ENCODE measurements at regions not wholly inside any gene's neighbourhood (a gene's known extent, or its start where the extent isn't known, plus 50 kb on each side); places are given as distances from the start of the nearest gene placed in this dataset.

GRCh38 chr2:116935097-116935814, 879.2 kb upstream of the DDX18 start:
- H4K20me1 ChIP-seq: no peaks in the 10 kb centered on the region
- H3K4me3 ChIP-seq: no peak overlapping the region
- no peak for TF ChIP-seq Cebpa-rat (IDR thresholded peaks at IDR 0.05)
- H3K36me3 ChIP-seq: no peaks in the 10 kb centered on the region
- H3K27ac ChIP-seq: no peak overlapping the region
- no peak overlapping the region for H3K9ac ChIP-seq
- no peak overlapping the region for H3K4me2 ChIP-seq
- no peaks in the 10 kb centered on the region for H3K27me3 ChIP-seq
- no peaks in the 10 kb centered on the region for H3K4me1 ChIP-seq
- H3K9me3 ChIP-seq (replicated peaks in 1 of 11): no peaks in the 10 kb centered on the region

DNA sequence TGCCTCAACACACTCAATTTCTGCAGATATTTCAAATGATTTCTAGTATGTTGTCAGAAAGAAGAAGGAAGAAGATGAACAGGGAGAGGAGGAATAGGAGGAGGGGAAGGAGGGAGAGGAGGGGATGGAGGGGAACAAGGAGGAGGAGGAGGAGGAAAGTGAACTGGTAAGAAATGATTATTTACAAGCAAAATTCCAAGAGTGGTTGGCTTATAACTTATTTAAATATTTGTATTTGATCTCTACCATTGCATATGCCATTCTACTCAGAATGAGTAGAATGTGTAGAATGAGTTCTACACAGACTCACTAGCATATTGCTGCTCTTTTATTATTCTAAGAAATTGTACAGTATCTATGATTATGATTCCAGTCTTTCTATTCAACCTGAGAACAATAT, 866.2 kb upstream of the DDX18 start:
- no peaks in the 10 kb centered on the region for H4K20me1 ChIP-seq

DNA sequence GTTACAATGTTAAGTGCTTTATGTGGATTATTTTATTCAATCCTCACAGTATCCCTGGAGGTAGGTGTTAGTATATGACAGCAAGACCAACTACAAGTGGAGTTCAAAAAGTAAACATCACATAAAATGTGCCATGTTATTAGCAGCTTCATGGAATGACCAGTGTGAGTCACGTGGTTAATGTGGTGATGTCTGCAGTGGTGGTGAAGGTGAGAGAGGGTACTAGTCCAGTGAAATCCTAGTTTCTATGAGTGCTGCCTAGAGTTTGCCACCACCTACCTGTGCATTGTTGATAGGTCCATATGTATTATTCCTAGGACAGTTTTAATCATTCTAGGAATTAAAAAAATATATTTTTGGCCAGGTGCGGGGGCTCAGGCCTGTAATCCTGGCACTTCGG, 865.2 kb upstream of the DDX18 start:
- H3K9me3 ChIP-seq (replicated peaks in 1 of 11): no peaks in the 10 kb centered on the region
- no peak overlapping the region for H3K4me3 ChIP-seq
- no peak overlapping the region for H3K9ac ChIP-seq
- no peak overlapping the region for H3K27ac ChIP-seq
- TF ChIP-seq Cebpa-rat (IDR thresholded peaks at IDR 0.05): no peak
- no peaks in the 10 kb centered on the region for H3K27me3 ChIP-seq
- H4K20me1 ChIP-seq: no peaks in the 10 kb centered on the region
- no peaks in the 10 kb centered on the region for H3K4me1 ChIP-seq
- H3K4me2 ChIP-seq: no peak overlapping the region
- no peaks in the 10 kb centered on the region for H3K36me3 ChIP-seq

More for the DNA sequence above, 866.2 kb upstream of the DDX18 start:
- no peak overlapping the region for H3K4me2 ChIP-seq
- TF ChIP-seq Cebpa-rat (IDR thresholded peaks at IDR 0.05): no peak
- no peaks in the 10 kb centered on the region for H3K4me1 ChIP-seq
- no peak overlapping the region for H3K27ac ChIP-seq
- H3K9me3 ChIP-seq (replicated peaks in 1 of 11): no peaks in the 10 kb centered on the region
- H3K9ac ChIP-seq: no peak overlapping the region
- no peaks in the 10 kb centered on the region for H3K36me3 ChIP-seq
- no peak overlapping the region for H3K4me3 ChIP-seq
- no peaks in the 10 kb centered on the region for H3K27me3 ChIP-seq

DNA sequence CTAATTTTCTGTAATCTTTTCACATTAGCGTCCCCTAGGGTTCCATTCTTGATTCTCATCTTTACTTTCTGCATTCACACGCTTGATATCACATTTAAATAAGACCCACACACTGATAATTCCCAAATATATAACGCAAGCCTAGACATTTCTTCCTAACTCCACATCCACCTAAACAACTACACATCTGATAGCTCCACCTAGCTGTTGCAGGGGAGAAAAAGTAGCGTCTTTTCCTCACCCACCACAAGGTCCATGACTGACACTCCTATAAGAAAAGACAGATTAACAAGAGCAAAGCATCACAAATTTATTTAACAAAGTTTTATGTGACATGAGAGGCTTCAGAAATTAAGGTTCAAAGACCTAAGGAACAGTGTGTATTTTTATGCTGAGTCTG, 862.2 kb upstream of the DDX18 start:
- Histone ChIP-seq H4K20me1 (no peaks in the 10 kb centered on the region), H3K4me2 (no peak overlapping the region), H3K9ac (no peak overlapping the region), H3K36me3 (no peaks in the 10 kb centered on the region), H3K4me3 (no peak overlapping the region), H3K4me1 (no peaks in the 10 kb centered on the region), H3K9me3 (replicated peaks in 1 of 11) (peaks cover 0 to 18% (median 8%) of the 10 kb centered on the region in 11 experiments; a peak in 14 of 22 replicates), H3K27me3 (no peaks in the 10 kb centered on the region), H3K27ac (no peak overlapping the region)
- TF ChIP-seq Cebpa-rat (IDR thresholded peaks at IDR 0.05): no peak

- Histone ChIP-seq H4K20me1 (no peaks in the 10 kb centered on the region), H3K36me3 (no peaks in the 10 kb centered on the region), H3K4me1 (no peaks in the 10 kb centered on the region), H3K27me3 (no peaks in the 10 kb centered on the region), H3K4me2 (no peak overlapping the region), H3K4me3 (no peak overlapping the region), H3K9me3 (replicated peaks in 1 of 11) (peaks cover 0 to 19% (median 8%) of the 10 kb centered on the region in 11 experiments; a peak in 14 of 22 replicates), H3K9ac (no peak overlapping the region), H3K27ac (no peak overlapping the region)
- TF ChIP-seq Cebpa-rat (IDR thresholded peaks at IDR 0.05): no peak
These were observed 858.8 kb upstream of the DDX18 start for GRCh38 chr2:116955646-116956045.

DNA sequence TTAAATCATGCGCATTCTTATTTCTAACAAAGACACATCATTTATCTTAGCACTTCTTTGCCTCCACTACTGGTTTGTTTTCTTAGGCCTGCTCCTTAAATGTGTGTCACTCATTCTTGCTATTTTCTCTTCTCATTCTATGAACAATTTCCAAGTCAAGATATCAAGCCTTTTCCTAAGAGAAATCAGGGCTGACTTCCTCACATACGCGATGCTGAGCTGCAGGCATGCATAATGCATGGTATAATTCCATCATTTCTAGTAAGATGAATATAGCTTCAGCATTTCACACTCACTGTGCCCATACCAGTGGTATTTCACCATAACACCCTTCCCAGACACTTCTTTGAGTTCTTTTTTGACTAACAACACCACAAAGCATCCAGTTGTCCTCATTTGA, 838.9 kb upstream of the DDX18 start:
- H3K36me3 ChIP-seq: no peaks in the 10 kb centered on the region
- no peaks in the 10 kb centered on the region for H4K20me1 ChIP-seq
- H3K27me3 ChIP-seq: no peaks in the 10 kb centered on the region
- H3K4me3 ChIP-seq: no peak overlapping the region
- no peak overlapping the region for H3K27ac ChIP-seq
- no peak overlapping the region for H3K9ac ChIP-seq
- no peaks in the 10 kb centered on the region for H3K9me3 ChIP-seq (replicated peaks in 1 of 11)
- H3K4me1 ChIP-seq: no peaks in the 10 kb centered on the region
- H3K4me2 ChIP-seq: no peak overlapping the region
- TF ChIP-seq Cebpa-rat (IDR thresholded peaks at IDR 0.05): no peak

DNA sequence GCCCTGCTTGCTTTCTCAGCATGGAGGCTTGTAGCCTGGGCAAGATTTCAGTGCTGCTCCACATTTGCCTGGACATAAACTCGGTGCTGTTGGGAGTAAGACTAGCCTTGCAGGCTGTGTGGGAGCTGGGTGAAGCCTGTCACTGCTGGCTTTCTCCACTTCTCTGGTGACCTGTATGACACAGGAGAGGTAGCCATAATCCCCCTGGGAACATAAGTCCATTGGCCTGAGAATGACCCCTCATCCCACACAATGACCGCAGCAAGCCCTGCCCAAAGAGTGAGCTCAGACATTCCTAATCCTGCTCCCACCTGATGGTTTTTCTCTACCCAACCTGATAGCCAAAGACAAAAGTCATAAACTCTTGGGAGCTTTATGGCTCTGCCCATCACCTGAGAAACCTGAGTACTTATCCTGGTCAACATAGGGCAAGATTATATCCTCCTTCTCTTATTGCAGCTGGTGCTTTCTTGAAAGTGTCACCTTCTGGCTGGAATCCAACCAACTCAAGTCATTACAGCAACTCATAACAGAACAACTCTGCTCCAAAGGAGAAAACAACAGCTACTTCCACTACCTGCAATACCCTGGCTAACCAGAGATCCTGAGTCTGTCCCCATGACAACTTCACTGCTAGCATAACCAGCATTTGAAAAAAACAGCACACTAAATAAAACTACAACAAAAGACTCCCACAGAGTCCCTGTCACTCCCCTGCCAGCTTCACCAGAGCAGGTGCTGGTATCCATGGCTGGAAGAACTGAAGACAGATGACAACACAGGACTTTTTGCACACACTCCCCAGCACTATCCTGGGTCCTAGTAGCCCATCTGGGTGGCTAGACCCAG, 834.4 kb upstream of the DDX18 start:
- no peak for TF ChIP-seq Cebpa-rat (IDR thresholded peaks at IDR 0.05)
- Histone ChIP-seq H3K9ac (no peak overlapping the region), H3K4me2 (no peak overlapping the region), H3K4me1 (no peaks in the 10 kb centered on the region), H3K9me3 (replicated peaks in 1 of 11) (no peaks in the 10 kb centered on the region), H3K36me3 (no peaks in the 10 kb centered on the region), H3K27me3 (no peaks in the 10 kb centered on the region), H3K27ac (no peak overlapping the region), H3K4me3 (no peak overlapping the region), H4K20me1 (no peaks in the 10 kb centered on the region)

GRCh38 chr2:116987447-116987846, 827.0 kb upstream of the DDX18 start:
- Histone ChIP-seq H3K36me3 (no peaks in the 10 kb centered on the region), H3K9me3 (replicated peaks in 1 of 11) (no peaks in the 10 kb centered on the region), H4K20me1 (no peaks in the 10 kb centered on the region), H3K4me1 (no peaks in the 10 kb centered on the region), H3K4me3 (no peak overlapping the region), H3K4me2 (no peak overlapping the region), H3K27me3 (no peaks in the 10 kb centered on the region), H3K27ac (no peak overlapping the region), H3K9ac (no peak overlapping the region)
- no peak for TF ChIP-seq Cebpa-rat (IDR thresholded peaks at IDR 0.05)

DNA sequence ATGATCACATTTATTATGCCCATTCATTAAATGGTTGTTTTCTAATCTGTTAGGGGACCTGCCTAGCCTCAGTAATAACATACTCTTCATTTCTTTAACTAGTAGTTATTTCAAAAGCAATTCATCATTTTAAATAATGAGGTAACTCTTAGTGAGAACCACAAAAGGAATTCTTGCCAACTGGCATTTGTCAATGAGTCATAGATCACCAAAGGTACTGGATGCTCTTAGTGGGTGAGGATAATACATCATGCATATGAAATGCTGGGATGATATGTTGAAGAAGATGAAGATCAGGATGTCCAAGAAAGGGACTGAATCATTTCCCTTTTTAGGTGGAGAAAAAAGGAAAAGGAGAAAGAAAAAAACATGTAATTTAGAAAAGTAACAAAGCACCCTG, 826.2 kb upstream of the DDX18 start:
- Histone ChIP-seq H3K4me2 (no peak overlapping the region), H4K20me1 (no peaks in the 10 kb centered on the region), H3K4me3 (no peak overlapping the region), H3K9ac (no peak overlapping the region), H3K27me3 (no peaks in the 10 kb centered on the region), H3K9me3 (replicated peaks in 1 of 11) (no peaks in the 10 kb centered on the region), H3K4me1 (no peaks in the 10 kb centered on the region), H3K27ac (no peak overlapping the region), H3K36me3 (no peaks in the 10 kb centered on the region)
- TF ChIP-seq Cebpa-rat (IDR thresholded peaks at IDR 0.05): no peak

DNA sequence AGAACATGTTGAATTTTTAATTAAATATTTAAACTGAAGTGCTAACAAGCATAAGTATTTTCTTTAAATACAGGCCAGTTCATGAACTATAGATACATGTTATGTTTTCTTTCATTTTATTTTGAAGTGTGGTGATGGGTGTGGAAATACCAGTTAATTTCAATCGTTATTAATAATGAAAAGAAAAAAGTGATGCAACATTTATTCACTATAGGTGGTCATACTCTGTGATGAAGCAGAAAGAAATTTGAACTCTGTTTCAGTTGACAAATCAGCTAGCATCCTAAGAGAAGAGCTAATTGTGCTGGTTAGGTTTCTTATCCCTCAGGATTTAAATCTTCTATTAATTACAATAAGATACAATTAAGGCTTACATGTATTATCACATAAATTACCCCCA, 795.1 kb upstream of the DDX18 start:
- H3K4me1 ChIP-seq: no peaks in the 10 kb centered on the region
- H3K27me3 ChIP-seq: no peaks in the 10 kb centered on the region
- H3K36me3 ChIP-seq: no peaks in the 10 kb centered on the region
- H4K20me1 ChIP-seq: no peaks in the 10 kb centered on the region
- no peak overlapping the region for H3K9ac ChIP-seq
- TF ChIP-seq Cebpa-rat (IDR thresholded peaks at IDR 0.05): no peak
- no peak overlapping the region for H3K4me2 ChIP-seq
- no peak overlapping the region for H3K4me3 ChIP-seq
- no peak overlapping the region for H3K27ac ChIP-seq
- H3K9me3 ChIP-seq (replicated peaks in 1 of 11): no peaks in the 10 kb centered on the region

Measured in BLaER1 treated with 17β-estradiol and CSF1 and Interleukin-3, amounts not matched to agents 10 nM and 100 nM (cell line).